GM21529 (cell line): ENCODE measurements at regions not wholly inside any gene's neighbourhood (a gene's known extent, or its start where the extent isn't known, plus 50 kb on each side); places are given as distances from the start of the nearest gene placed in this dataset.

ENCODE experiments used
- ATAC-seq: cut with Tn5 transposase; IDR thresholded peaks from one replicate; pipeline ENCODE4 v1.9.1; 2021; ENCODE audit not compliant: unreplicated experiment

GRCh38 chr5:174189654-174190541, 144.4 kb downstream of the NSG2 start:
- no peak for ATAC-seq

- ATAC-seq, result no peak
These were observed 145.6 kb downstream of the NSG2 start for GRCh38 chr5:174191076-174191475.

GRCh38 chr5:174191850-174192655, 146.5 kb downstream of the NSG2 start:
- ATAC-seq, result no peak

GRCh38 chr5:174192901-174193300, 147.4 kb downstream of the NSG2 start:
- no peak for ATAC-seq

GRCh38 chr5:174195517-174195916, 150.0 kb downstream of the NSG2 start:
- ATAC-seq, result no peak

GRCh38 chr5:174197929-174198328, 152.4 kb downstream of the NSG2 start:
- no peak for ATAC-seq

GRCh38 chr5:174198541-174198940, 153.0 kb downstream of the NSG2 start:
- ATAC-seq, result no peak

- ATAC-seq, result no peak
These were observed 157.5 kb downstream of the NSG2 start for GRCh38 chr5:174202996-174203395.

GRCh38 chr5:174204535-174205313, 159.2 kb downstream of the NSG2 start:
- ATAC-seq, result no peak

- no peak for ATAC-seq
These were observed 160.4 kb downstream of the NSG2 start for GRCh38 chr5:174205939-174206338.

GRCh38 chr5:174210596-174211276, 165.2 kb downstream of the NSG2 start:
- ATAC-seq, result no peak

- ATAC-seq, result no peak
These were observed 165.7 kb downstream of the NSG2 start for GRCh38 chr5:174211277-174211626.

- no peak for ATAC-seq
These were observed 172.0 kb downstream of the NSG2 start for GRCh38 chr5:174217527-174217926.

GRCh38 chr5:174218162-174218561, 172.7 kb downstream of the NSG2 start:
- no peak for ATAC-seq

GRCh38 chr5:174220417-174220816, 174.9 kb downstream of the NSG2 start:
- no peak for ATAC-seq

GRCh38 chr5:174221436-174221835, 175.9 kb downstream of the NSG2 start:
- no peak for ATAC-seq

- ATAC-seq, result no peak
These were observed 176.4 kb downstream of the NSG2 start for GRCh38 chr5:174221946-174222345.

GRCh38 chr5:174222891-174223290, 177.4 kb downstream of the NSG2 start:
- ATAC-seq, result no peak

GRCh38 chr5:174223355-174223754, 177.8 kb downstream of the NSG2 start:
- ATAC-seq, result no peak

GRCh38 chr5:174229068-174229467, 183.6 kb downstream of the NSG2 start:
- ATAC-seq, result no peak
